HepG2 (cell line): ENCODE measurements at regions not wholly inside any gene's neighbourhood (a gene's known extent, or its start where the extent isn't known, plus 50 kb on each side); places are given as distances from the start of the nearest gene placed in this dataset.
"Not testable (repeated sequence)": the region's sequence is repeated elsewhere in the genome, so short reads cannot be mapped to it uniquely, and the experiment has no call there.

Experiments
- CTCF ChIP-seq: sonication (generic); formaldehyde crosslinking; IDR thresholded peaks from 2 replicates; pipeline ENCODE4 v1.5.0; 2020; ENCODE audit warnings: mild to moderate bottlenecking, missing genetic modification reagents, moderate library complexity
- ZBTB7A ChIP-seq: sonication (generic); formaldehyde crosslinking; IDR thresholded peaks from 2 replicates; pipeline ENCODE4 v1.8.0; 2022; ENCODE audit warnings: mild to moderate bottlenecking, missing genetic modification reagents
- TF ChIP-seq, protein P1 (sequence below): sonication (generic); formaldehyde crosslinking; IDR thresholded peaks from 2 replicates; pipeline ENCODE4 v1.4.0; 2020; ENCODE audit warnings: low read depth, mild to moderate bottlenecking, missing genetic modification reagents

GRCh38 chr20:25982701-25983100, 286.0 kb upstream of the ZNF337 start:
- TF ChIP-seq CTCF, ZBTB7A (CRISPR knock-in tag): not testable (repeated sequence)
- TF ChIP-seq, protein P1, sequence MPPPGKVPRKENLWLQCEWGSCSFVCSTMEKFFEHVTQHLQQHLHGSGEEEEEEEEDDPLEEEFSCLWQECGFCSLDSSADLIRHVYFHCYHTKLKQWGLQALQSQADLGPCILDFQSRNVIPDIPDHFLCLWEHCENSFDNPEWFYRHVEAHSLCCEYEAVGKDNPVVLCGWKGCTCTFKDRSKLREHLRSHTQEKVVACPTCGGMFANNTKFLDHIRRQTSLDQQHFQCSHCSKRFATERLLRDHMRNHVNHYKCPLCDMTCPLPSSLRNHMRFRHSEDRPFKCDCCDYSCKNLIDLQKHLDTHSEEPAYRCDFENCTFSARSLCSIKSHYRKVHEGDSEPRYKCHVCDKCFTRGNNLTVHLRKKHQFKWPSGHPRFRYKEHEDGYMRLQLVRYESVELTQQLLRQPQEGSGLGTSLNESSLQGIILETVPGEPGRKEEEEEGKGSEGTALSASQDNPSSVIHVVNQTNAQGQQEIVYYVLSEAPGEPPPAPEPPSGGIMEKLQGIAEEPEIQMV (CRISPR knock-in tag), result not testable (repeated sequence)
